AG04449 (cell line): ENCODE measurements at regions not wholly inside any gene's neighbourhood (a gene's known extent, or its start where the extent isn't known, plus 50 kb on each side); places are given as distances from the start of the nearest gene placed in this dataset.
"Not testable (repeated sequence)": the region's sequence is repeated elsewhere in the genome, so short reads cannot be mapped to it uniquely, and the experiment has no call there.

ENCODE experiments used
- CTCF ChIA-PET: fragments of 350-600 bp; formaldehyde crosslinking; extraction: SDS; loops from one replicate; lab custom pipeline; 2021; ENCODE audit warnings: antibody characterized with exemption; lab: Yijun Ruan, JAX
- POLR2A ChIA-PET: fragments of 400-600, 350-600 bp; formaldehyde crosslinking; extraction: SDS; loops from one replicate; lab custom pipeline; 2020; ENCODE audit warnings: antibody characterized with exemption, inconsistent platforms; lab: Yijun Ruan, JAX
- DNase-seq: peaks from one replicate; pipeline ENCODE4 v3.0.0-alpha.2; 2010; ENCODE audit warnings: low read depth, low spot score
- H3K4me3 ChIP-seq: 2 replicates; pipeline ENCODE4 v1.5.1; 2011; ENCODE audit warnings: low read depth, mild to moderate bottlenecking, control low read depth, low read length
- CTCF ChIP-seq: IDR thresholded peaks from one replicate; pipeline ENCODE4 v1.5.1; 2011; ENCODE audit warnings: mild to moderate bottlenecking, moderate library complexity, low read length, control low read depth, inconsistent platforms; ENCODE audit not compliant: insufficient read depth; ENCODE audit errors: missing control alignments

GRCh38 chr7:7014827-7015595 is 167.3 kb upstream of the C1GALT1 start:
- ChIA-PET POLR2A (no interaction called here), CTCF (no interaction called here)
- H3K4me3 ChIP-seq = no peak overlapping the region
- TF ChIP-seq CTCF = no peak
- no peak for DNase-seq

- DNase-seq = no peak
- POLR2A ChIA-PET = no interaction called here
- CTCF ChIA-PET = no interaction called here
- no peak overlapping the region for H3K4me3 ChIP-seq
- no peak for TF ChIP-seq CTCF
Observed at GRCh38 chr7:7017707-7018280, 164.6 kb upstream of the C1GALT1 start.

GRCh38 chr7:7018290-7018689 is 164.1 kb upstream of the C1GALT1 start:
- ChIA-PET CTCF (no interaction called here), POLR2A (no interaction called here)
- TF ChIP-seq CTCF = no peak
- no peak overlapping the region for H3K4me3 ChIP-seq
- DNase-seq = no peak

GRCh38 chr7:7032221-7032620 is 150.1 kb upstream of the C1GALT1 start:
- ChIA-PET POLR2A (no interaction called here), CTCF (no interaction called here)
- DNase-seq = no peak
- TF ChIP-seq CTCF = no peak
- H3K4me3 ChIP-seq = no peak overlapping the region

GRCh38 chr7:7035851-7036250 is 146.5 kb upstream of the C1GALT1 start:
- DNase-seq = no peak
- no peak overlapping the region for H3K4me3 ChIP-seq
- no peak for TF ChIP-seq CTCF
- CTCF ChIA-PET = no interaction called here
- POLR2A ChIA-PET = no interaction called here

GRCh38 chr7:7042286-7042893 is 140.0 kb upstream of the C1GALT1 start:
- DNase-seq, POLR2A ChIA-PET, CTCF ChIA-PET, H3K4me3 ChIP-seq: not testable (repeated sequence)
